Endothelial cell of umbilical vein (primary cell): ENCODE measurements at regions not wholly inside any gene's neighbourhood (a gene's known extent, or its start where the extent isn't known, plus 50 kb on each side); places are given as distances from the start of the nearest gene placed in this dataset.

Experiments used
- BruUV-seq: library from RNA; stranded (reverse); fragments of 400-500 nt; replicated peaks from 2 replicates; lab custom pipeline; 2021; lab: Mats Ljungman, UMichigan
- CTCF ChIA-PET: fragments of 300-600, 350-600 bp; sonication (Branson Sonifier 250); formaldehyde crosslinking; loops from one replicate; lab custom pipeline; 2021; ENCODE audit warnings: antibody characterized with exemption, inconsistent platforms; lab: Charles Lee
- POLR2A ChIA-PET: fragments of 300-600, 350-600 bp; sonication (Branson Sonifier 250); formaldehyde crosslinking; loops from one replicate; lab custom pipeline; 2021; ENCODE audit warnings: antibody characterized with exemption, inconsistent platforms; lab: Charles Lee
- DNase-seq: peaks from one replicate; pipeline ENCODE4 v3.0.0-alpha.2; 2011; ENCODE audit warnings: low read depth, low spot score
- FAIRE-seq: peaks from 2 replicates; lab custom pipeline; 2011; peaks lifted over from hg19 to GRCh38; lab: Jason Lieb, UNC
- H2AFZ ChIP-seq: 2 replicates; pipeline ENCODE4 v1.6.0; 2012; ENCODE audit warnings: low read depth, low read length, control low read depth, inconsistent platforms
- H3K27ac ChIP-seq: 2 replicates; pipeline ENCODE4 v1.5.1; 2011; ENCODE audit warnings: low read depth, mild to moderate bottlenecking, control low read depth, low read length, moderate library complexity; ENCODE audit not compliant: insufficient read depth
- H3K27me3 ChIP-seq, 2 experiments: 2 replicates each; pipeline versions ENCODE4 v1.6.0 to v1.6.1; 2011; ENCODE audit warnings: low read length in 2 of 2, mixed read lengths in 1 of 2; ENCODE audit not compliant: control insufficient read depth in 2 of 2, insufficient read depth in 2 of 2
- H3K36me3 ChIP-seq, 2 experiments: 2 replicates in 1 of 2; 3 replicates in 1 of 2; pipeline ENCODE4 v1.5.1; 2011; ENCODE audit warnings: low read length in 2 of 2, mild to moderate bottlenecking in 1 of 2, moderate library complexity in 1 of 2; ENCODE audit not compliant: control insufficient read depth in 2 of 2, insufficient read depth in 2 of 2; ENCODE audit errors: extremely low read depth in 1 of 2
- H3K4me1 ChIP-seq: 3 replicates; pipeline ENCODE4 v1.5.1; 2011; ENCODE audit warnings: mild to moderate bottlenecking, low read length; ENCODE audit not compliant: control insufficient read depth, insufficient read depth; ENCODE audit errors: extremely low read depth
- H3K4me2 ChIP-seq: 2 replicates; pipeline ENCODE4 v1.6.1; 2011; ENCODE audit warnings: low read length, control low read depth, mixed read lengths; ENCODE audit not compliant: insufficient read depth
- H3K4me3 ChIP-seq, 3 experiments: fragments of 200-600 bp in 1 of 3; sonication (generic), shearing (Covaris generic) in 1 of 3; replicated peaks in 1 of 3; 2 replicates each; pipeline ENCODE4 v1.5.1; 2011 to 2016; ENCODE audit warnings: control low read depth in 3 of 3, low read length in 3 of 3, mild to moderate bottlenecking in 2 of 3, inconsistent platforms in 1 of 3, low read depth in 1 of 3, moderate library complexity in 1 of 3; ENCODE audit not compliant: insufficient read depth in 1 of 3
- H3K79me2 ChIP-seq: 2 replicates; pipeline ENCODE4 v1.6.0; 2012; ENCODE audit warnings: low read length, inconsistent platforms; ENCODE audit not compliant: control insufficient read depth, insufficient read depth
- H3K9ac ChIP-seq: replicated peaks from 2 replicates; pipeline ENCODE3; 2011; ENCODE audit warnings: low read length, control low read depth; ENCODE audit not compliant: insufficient read depth; ENCODE audit errors: extremely low read depth
- H3K9me1 ChIP-seq: replicated peaks from 3 replicates; pipeline ENCODE4 v1.6.0; 2011; ENCODE audit warnings: mild to moderate bottlenecking, low read length; ENCODE audit not compliant: control insufficient read depth, insufficient read depth; ENCODE audit errors: extremely low read depth
- H3K9me3 ChIP-seq: replicated peaks from 2 replicates; pipeline ENCODE4 v1.5.1; 2012; ENCODE audit warnings: low read length, inconsistent platforms; ENCODE audit not compliant: control insufficient read depth, insufficient read depth
- H4K20me1 ChIP-seq: replicated peaks from 2 replicates; pipeline ENCODE3; 2011; ENCODE audit warnings: mild to moderate bottlenecking, low read length; ENCODE audit not compliant: control insufficient read depth, insufficient read depth; ENCODE audit errors: extremely low read depth
- EZH2 ChIP-seq: IDR thresholded peaks from 2 replicates; pipeline ENCODE4 v1.6.1; 2012; ENCODE audit warnings: borderline replicate concordance, low read depth, mild to moderate bottlenecking, moderate library complexity, low read length, inconsistent platforms; ENCODE audit not compliant: severe bottlenecking
- FOS ChIP-seq: IDR thresholded peaks from 2 replicates; pipeline ENCODE4 v1.6.1; 2011; ENCODE audit warnings: mild to moderate bottlenecking, low read length, moderate library complexity, borderline replicate concordance; ENCODE audit not compliant: insufficient read depth
- GATA2 ChIP-seq: IDR thresholded peaks from 2 replicates; pipeline ENCODE4 v1.7.0; 2011; ENCODE audit warnings: low read depth, mild to moderate bottlenecking, moderate library complexity, mixed read lengths, low read length; ENCODE audit not compliant: insufficient read length, insufficient read depth
- JUN ChIP-seq: IDR thresholded peaks from 2 replicates; pipeline ENCODE4 v1.6.1; 2011; ENCODE audit warnings: borderline replicate concordance, low read depth; ENCODE audit not compliant: insufficient read length, insufficient read depth
- MYC ChIP-seq: IDR thresholded peaks from one replicate; pipeline ENCODE4 v1.6.1; 2011; ENCODE audit warnings: mild to moderate bottlenecking, low read depth, low read length
- POLR2A ChIP-seq: IDR thresholded peaks from 2 replicates; pipeline ENCODE4 v1.6.1; 2012; ENCODE audit warnings: low read depth, mild to moderate bottlenecking, control low read depth, low read length
- POLR2AphosphoS5 ChIP-seq: IDR thresholded peaks from 2 replicates; pipeline ENCODE4 v1.6.1; 2012; ENCODE audit warnings: low read depth, mild to moderate bottlenecking, control low read depth, low read length, moderate library complexity; ENCODE audit not compliant: insufficient read depth
- dilution Hi-C: fragments of 300-500 bp; cut with MboI; formaldehyde crosslinking; loops from one replicate; pipeline ENCODE4 v1.15.0; 2019; ENCODE audit warnings: low sequenced_read_pairs; ENCODE audit not compliant: extremely low pct_ligation_motif_present
- intact Hi-C: fragments of 100-400 bp; cut with micrococcal nuclease; formaldehyde crosslinking; loops from one replicate; pipeline ENCODE4 v1.10.0; 2022
- TF ChIP-seq, protein P1 (sequence below): IDR thresholded peaks from 2 replicates; pipeline ENCODE4 v1.6.1; 2011; ENCODE audit not compliant: insufficient read depth, insufficient read length
- TF ChIP-seq, protein P2 (sequence below), 2 donors: IDR thresholded peaks; 1 replicate in 1 of 2; 2 replicates in 1 of 2; pipeline ENCODE4 v1.5.1; 2011; ENCODE audit warnings: low read length in 2 of 2, mild to moderate bottlenecking in 2 of 2, moderate library complexity in 2 of 2, control low read depth in 1 of 2, inconsistent platforms in 1 of 2, low read depth in 1 of 2; ENCODE audit not compliant: insufficient read depth in 1 of 2; ENCODE audit errors: extremely low read depth in 1 of 2

DNA sequence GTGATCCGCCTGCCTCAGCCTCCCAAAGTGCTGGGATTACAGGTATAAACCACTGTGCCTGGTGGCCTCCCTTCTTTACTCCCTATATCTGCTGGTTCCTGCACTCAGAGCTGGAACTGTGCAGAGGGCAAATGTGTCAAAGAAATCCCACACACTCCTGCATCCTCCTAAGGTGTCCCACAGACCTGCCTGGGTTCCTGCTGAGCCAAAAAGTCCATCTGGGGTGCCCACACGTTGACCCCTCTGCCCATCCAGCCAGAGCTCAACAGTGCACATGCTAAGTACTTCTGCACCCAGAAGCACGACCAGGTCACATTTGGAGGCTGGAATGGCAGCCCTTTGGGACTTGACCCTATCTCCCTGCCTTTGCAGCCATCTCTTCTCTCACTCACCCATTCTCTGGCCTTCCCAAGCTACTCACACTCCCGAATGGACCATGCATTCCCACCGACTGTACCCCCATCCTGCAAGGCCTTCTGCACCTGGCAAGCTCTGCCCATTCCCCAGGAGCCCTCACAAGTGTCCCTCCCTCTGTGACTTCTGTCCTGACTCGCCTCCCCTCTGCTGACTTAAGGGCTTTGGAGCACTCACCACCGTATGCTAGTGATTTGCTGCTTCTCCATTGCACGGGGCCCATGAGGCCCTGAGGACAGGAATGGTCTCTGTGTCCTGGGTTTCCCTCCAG lies 152.1 kb downstream of the KCTD15 start:
- POLR2A ChIA-PET = interaction anchor here (0.7 kb wide), 1 partner anchor 12 kb away, joined by 5 read pairs; no protein-coding TSS in a partner anchor
- H3K27me3 ChIP-seq = no peaks in the 10 kb centered on the region
- H3K9ac ChIP-seq = no peak overlapping the region
- CTCF ChIA-PET = interaction anchor here (2.1 to 2.6 kb wide), 2 partner anchors 154 to 171 kb away, joined by 7 to 19 read pairs; no protein-coding TSS in a partner anchor
- FAIRE-seq (no peak), DNase-seq (no peak)
- no peaks in the 10 kb centered on the region for H3K36me3 ChIP-seq
- TF ChIP-seq JUN = no peak
- no peak for TF ChIP-seq GATA2
- TF ChIP-seq EZH2 = no peak
- no peak for TF ChIP-seq POLR2A
- TF ChIP-seq MYC = no peak
- TF ChIP-seq, protein P1, sequence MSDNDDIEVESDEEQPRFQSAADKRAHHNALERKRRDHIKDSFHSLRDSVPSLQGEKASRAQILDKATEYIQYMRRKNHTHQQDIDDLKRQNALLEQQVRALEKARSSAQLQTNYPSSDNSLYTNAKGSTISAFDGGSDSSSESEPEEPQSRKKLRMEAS = no peak
- TF ChIP-seq, protein P2, sequence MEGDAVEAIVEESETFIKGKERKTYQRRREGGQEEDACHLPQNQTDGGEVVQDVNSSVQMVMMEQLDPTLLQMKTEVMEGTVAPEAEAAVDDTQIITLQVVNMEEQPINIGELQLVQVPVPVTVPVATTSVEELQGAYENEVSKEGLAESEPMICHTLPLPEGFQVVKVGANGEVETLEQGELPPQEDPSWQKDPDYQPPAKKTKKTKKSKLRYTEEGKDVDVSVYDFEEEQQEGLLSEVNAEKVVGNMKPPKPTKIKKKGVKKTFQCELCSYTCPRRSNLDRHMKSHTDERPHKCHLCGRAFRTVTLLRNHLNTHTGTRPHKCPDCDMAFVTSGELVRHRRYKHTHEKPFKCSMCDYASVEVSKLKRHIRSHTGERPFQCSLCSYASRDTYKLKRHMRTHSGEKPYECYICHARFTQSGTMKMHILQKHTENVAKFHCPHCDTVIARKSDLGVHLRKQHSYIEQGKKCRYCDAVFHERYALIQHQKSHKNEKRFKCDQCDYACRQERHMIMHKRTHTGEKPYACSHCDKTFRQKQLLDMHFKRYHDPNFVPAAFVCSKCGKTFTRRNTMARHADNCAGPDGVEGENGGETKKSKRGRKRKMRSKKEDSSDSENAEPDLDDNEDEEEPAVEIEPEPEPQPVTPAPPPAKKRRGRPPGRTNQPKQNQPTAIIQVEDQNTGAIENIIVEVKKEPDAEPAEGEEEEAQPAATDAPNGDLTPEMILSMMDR (IDR thresholded peaks at IDR 0.05; ENCODE audit: extremely low read depth in 1 of 2, insufficient read depth in 1 of 2, low read depth in 1 of 2, low read length in 2 of 2) = no peak
- no peak for TF ChIP-seq POLR2AphosphoS5
- TF ChIP-seq FOS = no peak
- no peaks in the 10 kb centered on the region for H3K9me1 ChIP-seq
- H3K4me2 ChIP-seq = no peak overlapping the region
- no peak overlapping the region for H3K27ac ChIP-seq
- BruUV-seq = no TSS peak
- H3K9me3 ChIP-seq = no peaks in the 10 kb centered on the region
- no peak overlapping the region for H3K4me3 ChIP-seq
- H4K20me1 ChIP-seq = no peaks in the 10 kb centered on the region
- no peaks in the 10 kb centered on the region for H3K4me1 ChIP-seq
- no peak overlapping the region for H2AFZ ChIP-seq
- intact Hi-C loops (no loop called here), dilution Hi-C loops (no loop called here)
- no peaks in the 10 kb centered on the region for H3K79me2 ChIP-seq
